ENCODE measurements at regions not wholly inside any gene's neighbourhood (a gene's known extent, or its start where the extent isn't known, plus 50 kb on each side); places are given as distances from the start of the nearest gene placed in this dataset.

- TF ChIP-seq USF2 (IDR thresholded peaks at IDR 0.05; ENCODE audit: low read depth, low read length) (no peak), USF2 (CRISPR knock-in tag; IDR thresholded peaks at IDR 0.05; ENCODE audit: borderline replicate concordance) (no peak), DR1 (CRISPR knock-in tag; IDR thresholded peaks at IDR 0.05) (no peak), MED13 (CRISPR knock-in tag; IDR thresholded peaks at IDR 0.05) (no peak), GLI4 (CRISPR knock-in tag; IDR thresholded peaks at IDR 0.05; ENCODE audit: borderline replicate concordance) (no peak)
These were observed 562.3 kb upstream of the NDST4 start (continued) for GRCh38 chr4:115675719-115676118.

GRCh38 chr4:115674485-115674884 is 561.1 kb upstream of the NDST4 start:
- in situ Hi-C loops (cut with HindIII; ENCODE audit: extremely low pct_ligation_motif_present, low pct_unique_long_range_greater_than_20kb) = no loop called here

GRCh38 chr4:115671581-115671980 is 558.2 kb upstream of the NDST4 start:
- intact Hi-C loops (cut with micrococcal nuclease; ENCODE audit: unreplicated experiment) = no loop called here
- no peak overlapping the region for H3K9ac ChIP-seq (ENCODE audit: insufficient read depth, low read depth, low read length)
- H4K20me1 ChIP-seq (ENCODE audit: insufficient read depth, low read length) = no peaks in the 10 kb centered on the region
- no peaks in the 10 kb centered on the region for H3K4me1 ChIP-seq (ENCODE audit: insufficient read depth, low read length)
- ChIA-PET POLR2A (no interaction called here), CTCF (ENCODE audit: low intra/inter-chr PET ratio, low total read pairs) (no interaction called here)
- ATAC-seq = no peak
- no peak overlapping the region for H3K27ac ChIP-seq (ENCODE audit: extremely low read length, insufficient read depth, low read length)
- FAIRE-seq = no peak
- in situ Hi-C loops (cut with HindIII; ENCODE audit: extremely low pct_ligation_motif_present, low pct_unique_long_range_greater_than_20kb) = no loop called here
- no peaks in the 10 kb centered on the region for H3K27me3 ChIP-seq (ENCODE audit: control insufficient read depth in 1 of 2, insufficient read depth in 2 of 2, low read length in 2 of 2)
- WGBS (ENCODE audit: low lambda C conversion rate) = 27% methylated on average over 5 of the region's 5 CpGs
- H3K9me3 ChIP-seq (ENCODE audit: low read length) = no peaks in the 10 kb centered on the region
- H3K4me2 ChIP-seq (ENCODE audit: low read depth, low read length) = no peak overlapping the region
- no peak overlapping the region for H3K4me3 ChIP-seq (replicated peaks in 1 of 3; ENCODE audit: insufficient read depth in 1 of 3, low read depth in 2 of 3, low read length in 3 of 3)
- no peak overlapping the region for H2AFZ ChIP-seq (ENCODE audit: low read length)
- no peaks in the 10 kb centered on the region for H3K36me3 ChIP-seq (replicated peaks in 1 of 2; ENCODE audit: control insufficient read depth in 1 of 2, insufficient read depth in 2 of 2, low read length in 2 of 2)
- peak; percentile 1 for DNase-seq (ENCODE audit: low spot score)
- no TSS peak for BruUV-seq (replicated peaks)
- H3K79me2 ChIP-seq (ENCODE audit: insufficient read depth, low read length) = no peaks in the 10 kb centered on the region
- TF ChIP-seq NR3C1 (CRISPR knock-in tag; IDR thresholded peaks at IDR 0.05) (no peak), ZNF564 (CRISPR knock-in tag; IDR thresholded peaks at IDR 0.05) (no peak), ZNF451 (CRISPR knock-in tag; IDR thresholded peaks at IDR 0.05) (no peak), ZNF44 (CRISPR knock-in tag; IDR thresholded peaks at IDR 0.05) (no peak), ZNF597 (CRISPR knock-in tag; IDR thresholded peaks at IDR 0.05) (no peak), ZNF691 (CRISPR knock-in tag; IDR thresholded peaks at IDR 0.05; ENCODE audit: borderline replicate concordance, low read depth) (no peak), SOX5 (CRISPR knock-in tag; IDR thresholded peaks at IDR 0.05; ENCODE audit: borderline replicate concordance) (no peak)

More at GRCh38 chr4:115674485-115674884, 561.1 kb upstream of the NDST4 start:
- Histone ChIP-seq H3K79me2 (ENCODE audit: insufficient read depth, low read length) (no peaks in the 10 kb centered on the region), H3K9ac (ENCODE audit: insufficient read depth, low read depth, low read length) (no peak overlapping the region), H4K20me1 (ENCODE audit: insufficient read depth, low read length) (no peaks in the 10 kb centered on the region), H3K4me3 (replicated peaks in 1 of 3; ENCODE audit: insufficient read depth in 1 of 3, low read depth in 2 of 3, low read length in 3 of 3) (no peak overlapping the region), H3K27ac (ENCODE audit: extremely low read length, insufficient read depth, low read length) (no peak overlapping the region), H3K4me2 (ENCODE audit: low read depth, low read length) (no peak overlapping the region), H3K36me3 (replicated peaks in 1 of 2; ENCODE audit: control insufficient read depth in 1 of 2, insufficient read depth in 2 of 2, low read length in 2 of 2) (no peaks in the 10 kb centered on the region), H3K9me3 (ENCODE audit: low read length) (no peaks in the 10 kb centered on the region), H3K27me3 (ENCODE audit: control insufficient read depth in 1 of 2, insufficient read depth in 2 of 2, low read length in 2 of 2) (no peaks in the 10 kb centered on the region), H2AFZ (ENCODE audit: low read length) (no peak overlapping the region), H3K4me1 (ENCODE audit: insufficient read depth, low read length) (no peaks in the 10 kb centered on the region)
- DNase-seq (ENCODE audit: low spot score) (no peak), FAIRE-seq (no peak), ATAC-seq (no peak)
- ChIA-PET POLR2A (no interaction called here), CTCF (ENCODE audit: low intra/inter-chr PET ratio, low total read pairs) (no interaction called here)
- intact Hi-C loops (cut with micrococcal nuclease; ENCODE audit: unreplicated experiment) = no loop called here
- TF ChIP-seq ZFP36L2 (CRISPR knock-in tag; IDR thresholded peaks at IDR 0.05) (no peak), REL (CRISPR knock-in tag; conservative IDR thresholded peaks at IDR 0.05) (no peak)
- BruUV-seq (replicated peaks) = no TSS peak

Measured in HepG2 (cell line).